ENCODE measurements at regions not wholly inside any gene's neighbourhood (a gene's known extent, or its start where the extent isn't known, plus 50 kb on each side); places are given as distances from the start of the nearest gene placed in this dataset.

DNA sequence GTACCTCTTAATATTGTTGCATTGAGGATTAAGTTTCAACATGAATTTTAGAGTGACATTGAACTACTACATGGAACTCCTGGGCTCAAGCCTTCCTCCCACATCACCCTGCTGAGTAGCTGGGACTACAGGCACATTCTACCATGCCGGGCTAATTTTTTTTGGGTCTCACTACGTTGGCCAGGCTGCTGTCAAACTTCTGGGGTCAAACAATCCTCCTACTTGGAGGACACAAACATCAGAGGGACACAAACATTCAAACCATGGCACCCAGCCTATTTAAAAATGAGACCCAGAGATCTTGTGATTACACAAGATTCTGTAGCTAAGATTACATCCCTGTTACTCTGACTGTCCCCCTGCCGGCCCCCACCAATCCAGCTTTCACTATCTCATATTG is 180.9 kb downstream of the KCNRG start:
- no peak for DNase-seq

DNA sequence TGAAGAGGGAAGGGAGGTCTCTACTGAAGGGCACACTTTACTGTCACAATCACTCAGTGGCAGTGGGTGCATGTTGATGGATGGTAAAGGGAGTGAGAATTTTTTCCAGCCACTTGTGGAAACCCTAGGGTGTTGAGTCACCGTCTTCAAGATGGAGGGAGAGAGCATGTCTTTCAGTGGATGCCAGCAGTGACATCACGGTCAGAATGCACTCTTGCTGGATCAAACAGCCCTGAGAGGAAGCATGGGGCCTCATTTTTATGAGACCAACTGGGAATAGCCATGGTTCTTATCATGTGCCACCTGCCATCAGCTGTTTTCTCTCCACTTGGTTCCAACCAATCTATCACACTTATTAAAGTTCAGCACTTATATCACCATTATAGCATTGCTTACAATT is 182.5 kb downstream of the KCNRG start:
- DNase-seq = no peak

DNA sequence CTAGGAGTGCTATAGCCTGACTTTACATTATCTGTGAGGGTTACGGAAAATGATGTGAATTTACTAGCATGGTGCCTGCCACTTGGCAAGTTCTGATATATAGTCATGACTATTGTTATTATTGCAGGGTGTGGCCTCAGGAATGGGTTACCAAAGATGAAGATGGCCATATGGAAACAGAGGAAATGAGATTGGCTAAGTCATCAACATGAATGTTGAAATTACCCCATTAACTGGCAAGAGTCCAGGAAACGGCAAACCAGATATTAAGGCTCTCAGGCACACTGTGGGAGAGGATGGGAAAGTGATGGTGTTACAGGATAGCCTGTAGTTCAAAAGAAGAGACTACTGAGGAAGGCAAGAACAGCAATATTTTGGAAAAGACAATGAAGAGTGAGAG is 183.3 kb downstream of the KCNRG start:
- peak; percentile 50 for DNase-seq

DNA sequence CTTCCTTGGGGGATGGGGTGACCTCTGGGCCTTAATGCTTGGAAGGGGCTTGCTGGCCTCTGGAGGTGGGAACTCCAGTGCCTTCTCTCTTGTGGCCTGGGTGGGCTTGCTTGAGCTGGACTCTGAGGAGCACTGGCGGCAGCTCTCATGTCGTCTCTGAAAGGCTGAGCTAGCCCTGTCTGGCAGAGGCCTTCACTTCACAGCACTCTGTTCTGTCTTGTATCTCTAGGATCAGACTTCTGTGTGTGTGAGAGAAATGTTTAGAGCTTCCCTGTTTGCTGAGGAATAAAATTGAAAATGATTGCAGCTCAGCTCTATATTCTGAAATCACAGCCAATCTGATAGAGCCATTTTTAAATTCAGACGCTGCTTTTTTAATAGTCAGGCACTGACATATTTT is 185.3 kb downstream of the KCNRG start:
- no peak for DNase-seq

DNA sequence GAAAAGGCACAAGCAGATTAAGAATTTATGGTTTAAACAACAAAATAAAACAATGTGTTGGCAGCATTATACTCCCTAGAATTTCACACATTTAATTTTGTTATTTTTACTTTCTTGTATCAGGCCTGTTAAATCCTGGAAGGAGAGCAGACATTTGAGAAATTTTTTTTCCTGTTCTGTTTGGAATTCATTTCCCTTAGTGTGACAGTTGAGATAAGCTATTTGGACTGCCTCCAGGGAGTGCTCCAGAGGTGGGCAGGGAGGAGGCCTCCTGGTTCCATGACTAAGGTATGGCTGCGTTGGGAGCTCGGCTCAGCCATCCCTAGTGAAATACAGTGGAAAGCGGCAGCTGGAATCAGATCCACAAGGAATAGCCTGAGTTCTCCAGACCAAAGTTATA is 185.7 kb downstream of the KCNRG start:
- DNase-seq = no peak

DNA sequence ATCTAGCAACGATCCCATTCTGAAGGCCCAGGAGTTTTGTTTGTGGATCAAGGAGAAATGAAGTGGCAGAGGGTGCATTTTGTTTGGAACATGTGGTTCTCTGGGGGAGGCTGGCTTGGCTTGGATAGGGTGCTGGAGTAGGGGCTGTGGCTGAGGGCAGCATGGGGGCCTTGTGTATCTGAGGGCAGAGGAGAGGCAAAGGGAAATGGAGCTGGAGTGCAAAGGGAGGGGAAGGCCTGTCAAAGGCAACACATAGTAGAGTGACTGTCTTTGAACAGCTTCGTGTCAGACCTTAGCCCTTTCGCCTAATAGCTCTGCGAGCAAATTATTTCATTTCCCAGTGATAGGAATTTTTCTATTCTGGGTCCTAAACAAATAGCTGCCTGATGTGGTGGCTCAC is 187.2 kb downstream of the KCNRG start:
- no peak for DNase-seq

DNA sequence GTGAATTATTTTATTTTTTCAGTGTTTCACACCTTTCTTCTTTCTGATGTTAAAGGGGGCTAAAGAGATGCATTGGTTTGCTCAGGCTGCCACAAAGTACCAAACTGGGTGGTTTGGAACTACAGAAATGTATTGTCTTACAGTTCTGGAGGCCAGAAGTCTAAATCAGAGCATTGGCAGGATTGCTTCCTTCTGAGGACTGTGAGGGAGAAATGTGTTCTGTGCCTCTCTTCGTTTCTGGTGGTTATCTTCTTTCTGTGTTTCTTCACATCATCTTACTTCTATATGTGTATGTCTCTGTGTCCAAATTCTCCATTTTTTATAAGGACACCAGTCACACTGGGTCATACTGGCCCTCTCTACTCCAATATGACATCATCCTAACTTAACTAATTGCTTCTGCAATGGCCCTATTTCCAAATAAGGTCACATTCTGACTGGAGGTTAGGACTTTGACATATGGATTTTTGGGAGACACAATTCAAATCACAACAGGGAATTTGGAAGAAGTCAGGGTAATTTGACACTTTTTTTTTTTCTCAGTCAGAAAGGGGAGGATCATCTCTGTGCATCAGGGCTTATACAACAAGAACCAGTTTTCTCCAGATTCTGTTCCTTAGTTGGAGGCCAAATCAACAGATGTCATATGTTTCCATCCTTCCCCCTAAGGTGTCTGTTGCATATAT is 188.2 kb downstream of the KCNRG start:
- DNase-seq = peak; percentile 57

DNA sequence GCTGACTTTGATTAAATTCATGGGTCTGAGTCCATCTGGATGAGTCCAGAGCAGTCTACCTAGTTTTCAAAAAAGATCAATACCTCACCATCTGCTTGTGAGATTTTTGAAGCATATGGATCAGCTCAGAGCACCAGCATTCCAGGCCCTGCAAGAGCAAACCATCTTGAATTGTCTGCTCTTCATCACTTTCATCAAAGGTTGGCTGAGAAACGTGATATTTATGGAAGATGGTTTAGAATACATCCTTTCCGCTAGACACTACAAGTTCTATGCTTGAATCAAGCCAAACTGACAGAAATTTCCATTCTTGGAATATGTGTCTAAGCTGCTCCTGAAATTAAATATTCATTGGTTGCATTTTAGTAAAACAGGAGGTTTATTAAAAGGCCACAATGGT is 190.3 kb downstream of the KCNRG start:
- no peak for DNase-seq

DNA sequence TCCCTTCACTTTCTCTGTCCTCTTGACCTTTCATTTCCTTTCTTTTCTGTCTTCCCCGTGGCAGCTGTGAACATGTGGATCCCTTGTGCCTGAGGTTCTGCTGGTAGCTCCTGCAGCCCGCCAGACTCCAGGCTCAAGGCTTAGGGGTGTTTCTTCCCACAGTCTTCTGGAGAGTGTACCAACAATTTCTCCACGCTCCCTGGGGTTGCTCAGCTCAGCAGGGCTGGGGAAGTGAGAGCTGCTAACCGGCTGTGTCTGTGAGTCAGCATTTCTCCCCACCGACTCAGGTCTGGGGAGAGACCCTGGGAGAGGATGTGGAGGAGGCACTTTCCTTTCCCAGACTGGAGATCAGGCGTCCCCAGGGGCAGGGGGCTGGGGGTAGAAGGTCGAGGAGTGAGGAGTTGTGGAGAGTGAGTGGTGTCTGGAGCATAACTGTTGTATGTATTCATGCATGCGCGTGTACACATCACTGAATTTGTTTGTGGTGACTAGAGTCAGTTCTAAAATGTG is 193.6 kb downstream of the KCNRG start:
- peak; percentile 95 for DNase-seq

DNA sequence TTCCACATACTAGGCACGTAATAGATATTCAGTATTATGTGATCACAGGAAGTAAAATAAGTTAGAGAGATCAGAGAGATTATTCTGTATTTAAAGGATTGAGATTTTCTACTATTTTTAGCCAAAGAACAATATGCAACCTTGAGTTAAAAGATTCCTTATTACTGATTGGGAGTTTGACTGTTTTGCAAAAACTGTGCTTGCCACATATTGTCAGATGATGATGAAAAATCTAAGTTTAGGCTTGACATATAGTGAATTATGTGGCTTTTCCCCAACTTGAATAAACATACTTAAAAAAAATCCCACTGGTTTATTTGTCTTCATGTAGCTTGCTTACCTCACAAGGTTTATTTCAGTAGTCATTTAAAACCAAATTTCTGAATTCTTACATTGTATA is 194.4 kb downstream of the KCNRG start:
- no peak for DNase-seq

DNA sequence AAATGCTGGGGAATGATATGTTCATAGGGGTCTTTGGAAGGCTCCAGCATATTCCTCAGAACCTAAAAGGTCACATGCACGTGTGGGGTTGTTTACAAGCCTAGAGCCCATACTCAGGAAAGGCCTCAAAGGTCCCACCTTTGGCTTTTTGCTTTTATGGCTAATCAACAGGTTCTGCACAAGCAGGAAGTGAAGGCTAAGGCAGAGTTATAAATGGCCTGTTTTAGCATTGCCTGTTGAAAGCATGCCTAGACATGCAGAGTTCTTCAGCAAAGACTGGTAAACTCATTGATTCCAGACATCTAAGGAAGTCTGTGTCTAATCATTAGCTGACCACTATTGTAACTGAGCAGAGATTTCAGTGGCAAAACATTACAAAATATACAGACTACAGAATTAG is 198.3 kb downstream of the KCNRG start:
- DNase-seq = no peak

DNA sequence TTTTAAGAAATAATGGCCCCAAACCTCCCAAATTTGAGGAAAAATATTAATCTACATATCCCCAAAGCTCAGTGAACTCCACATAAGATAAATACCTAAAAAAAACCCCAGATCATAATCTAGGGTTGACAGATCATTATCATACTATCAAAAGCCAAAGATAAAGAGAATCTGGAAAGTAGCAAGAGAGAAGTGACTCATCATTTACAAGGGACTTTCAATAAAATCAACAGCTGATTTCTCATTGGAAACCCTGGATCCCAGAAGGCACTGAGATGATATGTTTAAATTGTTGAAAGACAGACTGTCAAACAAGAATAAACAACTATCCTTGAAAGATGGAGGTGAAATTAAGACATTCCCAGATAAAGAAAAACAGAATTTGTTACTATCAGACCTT is 199.3 kb downstream of the KCNRG start:
- DNase-seq = no peak

DNA sequence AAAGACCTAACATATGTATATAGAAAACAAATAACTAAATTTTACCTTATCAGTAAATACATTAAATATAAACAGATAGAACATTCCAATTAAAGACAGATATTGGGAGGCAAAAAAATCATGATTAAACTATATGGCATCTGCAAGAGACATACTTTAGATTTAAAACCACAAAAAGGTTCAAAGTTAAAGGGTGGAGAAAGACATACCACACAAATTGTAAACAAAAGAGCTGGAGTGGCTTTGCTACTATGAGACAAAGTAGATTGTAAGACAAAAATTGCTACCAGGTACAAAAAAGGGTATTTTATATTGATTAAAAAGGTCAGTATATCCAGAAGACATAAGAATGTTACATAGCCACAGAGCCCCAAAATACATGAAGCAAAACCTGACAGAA is 200.2 kb downstream of the KCNRG start:
- DNase-seq = no peak

DNA sequence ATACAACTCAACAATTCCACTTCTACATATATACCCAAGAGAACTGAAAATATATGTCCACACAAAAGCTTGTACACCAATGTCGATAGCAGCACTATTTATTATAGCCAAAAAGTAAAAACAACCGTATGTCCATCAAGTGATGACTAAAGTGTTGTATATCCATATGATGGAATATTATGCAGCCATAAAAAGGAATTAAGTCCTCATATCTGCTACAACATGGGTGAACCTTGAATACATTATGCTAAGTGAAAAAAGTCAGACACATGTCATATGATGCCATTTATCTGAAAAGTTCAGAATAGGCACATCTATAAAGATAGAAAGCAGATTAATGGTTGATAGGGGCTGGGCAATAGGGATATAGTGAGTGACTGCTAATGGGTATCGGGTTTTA is 204.5 kb downstream of the KCNRG start:
- no peak for DNase-seq

DNA sequence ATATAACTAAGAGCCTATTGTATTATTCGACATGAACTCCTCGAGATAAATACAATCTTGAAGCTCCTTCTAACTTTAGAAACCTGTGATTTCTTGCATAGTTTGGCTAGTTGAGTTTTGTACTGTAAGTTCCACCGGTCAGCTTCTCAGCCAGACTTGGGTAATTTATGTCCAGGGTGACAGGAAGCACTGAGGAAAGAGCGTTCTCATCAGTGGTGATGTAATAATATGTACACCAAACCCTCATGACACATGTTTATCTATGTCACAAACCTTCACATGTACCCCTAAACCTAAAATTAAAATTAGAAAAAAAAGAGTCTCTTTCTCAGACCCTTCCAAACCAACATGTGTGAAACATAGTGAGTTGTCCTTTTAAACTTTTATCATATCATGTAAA is 205.7 kb downstream of the KCNRG start:
- DNase-seq = no peak

DNA sequence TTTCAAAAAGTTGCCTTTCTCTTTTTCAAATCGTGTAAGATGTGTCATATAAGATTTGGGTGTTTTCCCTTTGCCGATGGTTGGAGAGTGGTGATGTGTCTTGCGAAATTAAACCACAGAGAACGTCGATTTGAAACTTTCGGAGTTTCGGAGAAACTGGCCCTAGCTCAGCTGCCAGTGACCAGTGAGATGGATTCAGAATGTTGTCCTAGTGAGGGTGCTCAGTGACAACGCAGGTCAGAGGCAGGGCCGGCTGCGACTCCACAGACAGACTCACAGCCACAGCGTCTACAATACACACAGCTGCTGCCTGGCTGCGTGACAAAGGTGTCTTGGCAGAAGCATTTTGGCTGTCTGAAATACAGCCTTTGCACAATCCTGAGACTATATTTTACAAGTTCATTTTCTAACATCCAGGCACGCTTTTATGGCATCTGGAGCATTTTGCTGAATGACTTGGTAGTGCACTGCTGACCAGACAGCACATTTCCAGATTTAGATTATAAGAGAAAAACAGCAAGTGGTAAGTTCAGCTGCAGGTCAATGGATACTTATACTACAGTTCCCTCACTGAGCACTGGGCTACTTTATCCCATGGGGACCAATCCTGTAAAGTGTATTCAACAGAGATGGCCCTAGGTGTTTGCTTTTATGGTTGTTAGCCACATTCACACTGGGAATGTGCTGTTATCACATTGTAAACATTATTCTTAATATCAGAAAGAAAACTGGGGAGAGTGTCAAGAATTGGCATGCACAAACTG is 207.5 kb downstream of the KCNRG start:
- peak; percentile 71 for DNase-seq

DNA sequence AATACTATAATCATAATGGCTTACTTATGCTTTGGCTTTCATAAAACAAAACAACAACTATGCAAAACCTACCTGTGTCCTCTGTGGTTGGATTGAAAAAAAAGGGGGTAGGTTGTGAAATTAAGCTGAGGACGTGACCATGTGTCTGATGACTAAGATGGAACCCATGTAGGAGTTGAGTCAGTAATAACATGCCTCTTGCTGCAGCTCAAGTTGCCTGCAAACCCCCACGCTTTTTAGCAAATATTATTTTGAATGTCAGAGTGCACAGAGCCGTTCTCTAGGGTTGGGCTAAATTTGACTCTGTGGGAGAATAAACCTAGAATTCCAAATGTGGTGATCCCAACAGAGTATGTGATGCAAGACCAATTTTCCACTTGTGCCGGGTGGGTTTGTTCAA is 209.3 kb downstream of the KCNRG start:
- peak; percentile 54 for DNase-seq

DNA sequence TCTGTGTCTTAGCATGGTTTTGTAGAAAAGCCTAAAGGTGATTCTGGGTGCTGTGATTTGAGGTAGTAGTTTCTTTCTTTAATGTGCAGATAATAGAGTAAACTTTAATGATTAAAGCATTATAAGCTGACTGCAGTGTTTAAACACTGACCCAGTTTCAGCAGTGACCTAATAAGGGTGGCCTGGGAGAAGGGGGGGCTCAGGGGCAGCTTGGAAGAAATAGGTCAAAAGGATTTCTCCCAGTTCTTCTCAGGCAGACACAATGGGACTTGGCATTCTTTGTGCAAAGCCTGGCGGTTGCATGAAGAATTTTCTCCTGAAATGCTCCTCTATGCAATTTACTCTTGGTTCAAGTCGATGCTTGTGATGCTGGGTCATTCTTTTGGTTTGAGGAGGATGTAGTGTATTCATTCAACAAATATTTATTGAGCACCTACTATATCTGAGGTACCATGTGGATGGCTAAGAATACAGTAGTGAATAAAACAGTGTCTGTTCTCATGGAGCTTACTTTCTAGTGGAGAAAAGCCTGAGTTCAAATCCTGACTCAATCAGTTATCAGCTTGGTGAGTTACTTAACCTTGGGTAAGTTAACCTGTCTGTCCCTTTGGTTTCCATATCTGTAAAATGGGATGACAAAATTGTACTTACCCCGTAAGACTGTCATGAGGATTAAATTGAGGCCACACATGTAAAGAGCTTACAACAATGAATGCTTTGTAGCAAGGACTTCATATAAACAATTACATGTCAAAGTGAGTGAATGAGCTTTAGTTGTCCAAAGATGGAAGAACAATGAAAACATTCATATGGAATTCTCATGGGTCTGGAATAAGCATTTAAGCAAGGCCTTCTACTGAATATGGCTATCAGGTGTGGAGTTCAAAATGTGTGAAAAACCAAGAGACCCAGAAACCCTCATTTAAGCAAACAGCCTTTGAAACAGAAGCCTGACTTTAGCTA is 210.2 kb downstream of the KCNRG start:
- DNase-seq = no peak

DNA sequence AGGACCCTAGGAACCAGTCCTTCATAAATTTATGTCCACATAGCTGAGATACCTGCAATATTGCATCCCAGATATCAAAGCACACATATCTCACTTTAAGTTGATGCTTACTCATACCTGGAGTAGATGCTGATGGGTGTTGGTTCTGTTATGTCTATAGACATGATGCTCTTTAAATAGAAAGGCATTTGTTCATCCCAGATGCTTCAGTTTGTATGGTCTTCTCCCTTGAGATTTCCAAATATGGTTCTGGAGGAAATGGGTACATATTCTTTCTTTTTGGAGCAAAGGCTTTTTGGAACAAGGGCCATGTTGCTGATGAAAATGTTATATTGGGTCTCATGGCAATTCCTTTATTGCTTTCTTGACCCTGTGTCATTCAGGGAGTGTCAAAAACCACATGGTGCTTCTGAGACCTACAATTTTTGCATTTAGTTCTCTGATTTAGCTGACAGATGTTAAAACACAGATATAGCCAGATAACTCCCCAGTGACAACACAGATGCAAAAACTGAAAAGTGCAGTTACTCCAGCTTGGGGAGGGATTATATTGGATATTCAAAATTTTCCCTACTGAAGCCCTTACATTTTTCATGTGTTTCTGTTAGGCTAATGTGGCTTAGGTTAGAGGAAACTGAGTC is 211.4 kb downstream of the KCNRG start:
- DNase-seq = no peak

DNA sequence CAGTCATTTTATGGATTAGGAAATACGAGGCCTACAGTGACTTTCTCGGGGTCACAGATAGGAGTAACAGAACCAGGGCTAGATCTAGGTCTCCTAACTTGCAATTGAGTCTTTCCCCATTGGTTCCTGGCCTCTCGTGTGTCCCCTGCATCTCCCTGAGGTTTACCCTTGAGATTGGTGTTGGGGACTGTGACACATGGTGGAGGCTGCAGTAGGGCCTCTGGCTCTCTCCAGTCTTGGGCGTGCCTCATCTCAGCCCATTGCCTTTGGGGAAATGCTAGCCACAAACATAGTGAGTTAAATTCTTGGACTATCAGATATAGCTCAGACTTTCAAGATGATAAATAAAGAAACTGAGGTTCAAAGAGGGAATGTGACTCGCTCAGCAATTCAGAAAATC is 212.1 kb downstream of the KCNRG start:
- no peak for DNase-seq

DNA sequence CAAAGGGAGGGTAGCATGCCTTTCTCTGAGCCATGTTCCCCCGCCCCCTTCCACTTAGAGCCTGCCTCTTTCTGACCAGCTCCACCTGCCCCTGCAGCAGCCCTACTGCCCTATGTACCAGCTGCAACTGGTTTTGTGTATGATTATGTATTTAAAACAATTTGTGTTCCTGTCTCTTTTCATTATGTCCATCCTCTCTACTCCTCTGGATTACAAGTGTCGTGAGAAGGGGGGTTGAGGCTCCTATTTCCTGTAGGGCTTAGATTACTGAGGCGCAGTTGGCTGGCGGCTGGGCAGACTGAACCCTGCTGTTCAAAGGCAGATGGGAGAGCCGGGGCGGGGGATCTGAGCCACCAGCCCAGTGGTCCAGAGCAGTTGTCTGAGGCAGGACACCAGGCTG is 213.3 kb downstream of the KCNRG start:
- DNase-seq = no peak

DNA sequence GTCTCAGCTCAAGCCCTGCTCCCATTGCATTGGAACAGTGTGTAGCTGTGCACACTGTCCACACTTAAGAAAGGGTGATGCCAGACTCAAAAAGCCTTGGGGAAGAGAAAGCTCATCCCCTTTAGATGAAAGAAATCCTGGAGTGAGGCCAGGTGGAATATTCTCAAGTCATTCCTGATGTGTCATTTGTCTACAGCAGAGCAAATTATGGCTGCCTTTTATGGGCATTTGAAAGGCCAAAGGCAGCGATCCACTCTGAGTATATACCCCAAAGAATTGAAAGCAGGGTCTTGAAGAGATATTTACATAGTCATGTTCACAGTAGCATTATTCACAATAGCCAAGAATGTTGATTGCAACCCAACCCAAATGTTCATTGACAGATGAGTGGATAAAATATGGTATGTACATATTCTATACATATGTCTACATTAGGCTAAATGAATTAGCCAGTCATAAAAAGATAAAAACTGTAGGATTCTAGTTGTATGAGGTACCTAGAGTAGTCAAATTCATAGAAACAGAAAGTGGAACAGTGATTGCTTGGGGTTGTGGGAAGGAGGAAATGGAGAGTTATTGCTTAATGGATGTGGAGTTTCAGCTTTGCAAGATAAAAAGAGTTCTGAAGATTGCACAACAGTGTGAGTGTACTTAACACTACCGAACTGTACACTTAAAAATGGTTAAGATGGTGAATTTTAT is 214.9 kb downstream of the KCNRG start:
- DNase-seq = peak; percentile 85

Data from fibroblast of skin of abdomen (primary cell).